HG02798 (cell line): ENCODE measurements at regions not wholly inside any gene's neighbourhood (a gene's known extent, or its start where the extent isn't known, plus 50 kb on each side); places are given as distances from the start of the nearest gene placed in this dataset.
"Not testable (repeated sequence)": the region's sequence is repeated elsewhere in the genome, so short reads cannot be mapped to it uniquely, and the experiment has no call there.

ENCODE experiments used
- ATAC-seq: cut with Tn5 transposase; IDR thresholded peaks from one replicate; pipeline ENCODE4 v1.9.1; 2021; ENCODE audit warnings: mild to moderate bottlenecking; ENCODE audit not compliant: unreplicated experiment, poor library complexity

- ATAC-seq: peak; percentile 99
These were observed 851.0 kb downstream of the RAB28 start for GRCh38 chr4:12633053-12633651.

DNA sequence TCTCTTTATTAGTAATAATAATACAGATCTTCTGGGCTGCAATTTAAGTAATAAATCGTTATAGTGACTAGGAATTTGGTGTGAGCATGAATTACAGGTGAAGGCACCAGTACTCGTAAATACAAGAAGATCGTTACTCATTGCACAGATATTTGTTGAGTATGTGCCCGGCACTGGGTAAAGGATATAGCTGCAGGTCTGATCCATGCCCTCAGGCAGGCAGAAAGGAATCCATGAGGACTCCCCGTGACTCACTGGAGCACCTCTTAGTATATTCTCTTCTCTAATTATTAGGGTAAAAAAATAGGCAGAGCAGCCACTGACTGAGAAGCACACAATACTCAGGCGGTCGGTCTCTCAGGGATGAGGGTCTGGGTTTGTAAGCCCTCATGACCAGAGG is 868.3 kb downstream of the RAB28 start:
- ATAC-seq: no peak

GRCh38 chr4:12612876-12613275 is 871.3 kb downstream of the RAB28 start:
- ATAC-seq: no peak

DNA sequence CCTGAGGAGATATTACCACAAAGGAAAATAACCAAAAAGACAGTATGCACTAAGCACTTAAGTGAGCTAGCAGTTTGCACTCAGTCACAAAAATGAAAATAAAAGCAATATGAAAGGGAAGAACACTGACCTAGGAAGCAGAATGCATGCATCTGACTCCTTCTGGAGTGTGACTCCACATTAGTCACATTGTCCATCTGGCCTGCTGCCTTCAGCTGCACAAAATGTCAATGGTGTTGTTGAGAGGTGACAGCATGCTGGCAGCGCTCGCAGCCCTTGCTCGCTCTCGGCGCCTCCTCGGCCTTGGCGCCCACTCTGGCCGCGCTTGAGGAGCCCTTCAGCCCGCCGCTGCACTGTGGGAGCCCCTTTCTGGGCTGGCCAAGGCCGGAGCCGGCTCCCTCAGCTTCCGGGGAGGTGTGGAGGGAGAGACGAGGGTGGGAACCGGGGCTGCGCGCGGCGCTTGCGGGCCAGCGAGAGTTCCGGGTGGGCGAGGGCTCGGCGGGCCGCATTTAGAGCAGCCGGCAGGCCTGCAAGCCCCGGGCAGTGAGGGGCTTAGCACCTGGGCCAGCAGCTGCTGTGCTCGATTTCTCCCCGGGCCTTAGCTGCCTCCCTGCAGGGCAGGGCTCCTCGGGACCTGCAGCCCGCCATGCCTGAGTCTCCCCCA is 874.8 kb downstream of the RAB28 start:
- not testable (repeated sequence) for ATAC-seq

DNA sequence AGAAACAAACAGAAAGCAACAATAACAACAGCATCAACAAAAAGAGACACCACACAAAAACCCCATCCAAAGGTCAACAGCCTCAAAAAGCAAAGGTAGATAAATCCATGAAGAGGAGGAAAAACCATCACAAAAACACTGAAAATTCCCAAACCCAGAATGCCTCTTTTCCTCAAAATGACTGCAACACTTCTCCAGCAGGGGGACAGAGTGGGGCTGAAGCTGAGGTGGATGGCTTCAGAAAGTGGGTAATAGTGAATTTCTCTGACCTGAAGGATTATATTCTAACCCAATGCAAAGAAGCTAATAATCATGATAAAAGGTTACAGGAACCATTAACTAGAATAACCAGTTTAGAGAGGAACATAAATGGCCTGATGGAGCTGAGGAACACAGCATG is 888.2 kb downstream of the RAB28 start:
- ATAC-seq: no peak

- no peak for ATAC-seq
These were observed 888.7 kb downstream of the RAB28 start for GRCh38 chr4:12595489-12595888.

DNA sequence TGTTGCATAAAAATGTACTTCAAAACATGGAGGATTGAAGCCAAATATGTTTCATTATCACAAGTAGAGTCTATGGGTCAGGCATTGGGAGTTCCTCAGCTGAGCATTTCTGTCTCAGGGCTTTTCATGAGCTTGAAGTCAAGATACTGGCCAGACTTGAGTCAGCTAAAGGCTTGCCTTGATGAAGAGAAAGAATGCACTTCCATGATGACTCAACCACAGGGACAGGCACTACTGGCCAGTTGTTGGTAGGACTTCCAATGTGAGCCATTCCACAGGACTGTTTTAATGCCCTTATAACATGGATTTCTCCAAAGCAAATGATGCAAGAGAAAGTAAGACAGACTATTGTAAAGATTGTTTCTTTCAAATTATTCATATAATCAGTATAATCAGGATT is 895.6 kb downstream of the RAB28 start:
- ATAC-seq: no peak

GRCh38 chr4:12586242-12587006 is 897.7 kb downstream of the RAB28 start:
- ATAC-seq: no peak

DNA sequence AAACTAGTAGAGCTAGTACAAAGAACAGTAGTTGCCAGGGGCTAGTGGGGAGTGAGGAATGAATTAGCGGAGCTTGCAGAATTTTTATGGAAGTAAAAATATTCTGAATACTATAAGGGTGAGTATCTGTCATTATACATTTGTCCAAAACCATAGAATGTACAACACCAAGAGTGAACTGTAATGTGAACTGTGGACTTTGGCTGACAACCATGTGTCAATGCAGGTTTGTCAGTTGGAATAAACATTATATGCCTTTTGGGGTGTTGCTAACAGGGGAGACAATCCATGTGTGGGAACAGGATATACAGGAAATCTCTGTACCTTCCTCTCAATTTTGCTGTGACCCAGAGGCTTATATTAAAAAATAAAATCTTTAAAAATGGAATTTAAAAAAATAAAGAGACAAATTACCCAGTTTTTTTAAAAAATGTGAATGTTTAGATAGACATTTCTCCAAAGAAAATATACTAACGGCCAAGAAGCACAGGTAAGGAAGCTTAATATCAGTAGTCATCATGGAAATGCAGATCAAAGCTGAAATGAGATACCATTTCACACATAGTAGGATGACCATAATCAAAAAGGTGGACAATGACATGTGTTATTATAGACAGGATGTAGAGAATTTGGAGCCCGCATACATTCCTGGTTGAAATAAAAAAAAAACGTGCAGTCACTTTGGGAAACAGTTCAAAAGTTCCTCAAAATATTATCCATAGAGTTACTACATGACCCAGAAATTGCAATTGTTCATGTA is 899.8 kb downstream of the RAB28 start:
- ATAC-seq: no peak

DNA sequence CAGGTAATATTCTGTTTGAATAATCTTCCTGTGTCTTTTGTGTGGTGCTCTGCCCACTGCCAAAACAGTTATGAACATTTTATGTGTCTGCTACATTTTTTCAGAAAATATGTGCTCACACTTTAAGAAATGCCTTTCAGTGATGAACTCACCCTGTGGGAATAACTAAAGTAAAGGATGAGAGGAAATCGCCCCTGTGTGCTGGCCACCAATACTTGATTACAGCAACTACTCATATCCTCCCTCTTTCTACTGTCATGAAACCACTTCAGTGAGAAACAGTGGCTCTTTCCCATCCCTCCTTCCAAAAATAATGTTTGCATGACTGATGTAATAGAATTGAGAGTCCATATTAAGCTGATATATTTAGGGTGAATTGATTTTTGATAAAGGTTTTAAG is 900.9 kb downstream of the RAB28 start:
- ATAC-seq: no peak

- no peak for ATAC-seq
These were observed 903.4 kb downstream of the RAB28 start for GRCh38 chr4:12580787-12581186.

DNA sequence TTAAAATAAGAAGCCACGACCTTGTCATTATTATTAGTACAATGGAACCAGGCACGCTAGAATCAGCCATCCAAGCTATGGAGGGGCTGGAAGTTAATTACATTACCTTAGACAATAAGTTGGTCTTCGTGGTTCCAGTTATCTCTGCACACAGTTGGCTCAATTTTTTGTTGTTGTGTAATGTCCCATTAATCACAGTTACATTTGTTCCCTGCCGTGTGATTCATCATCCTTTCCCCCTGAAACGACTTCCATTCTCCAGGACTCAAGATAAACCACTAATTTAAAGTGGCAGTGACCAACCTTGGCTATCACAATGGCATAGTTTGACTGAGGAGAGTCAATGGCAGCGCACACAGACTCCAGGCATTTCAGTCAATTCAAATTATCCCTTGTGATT is 905.0 kb downstream of the RAB28 start:
- ATAC-seq: no peak

- ATAC-seq: no peak
These were observed 907.7 kb downstream of the RAB28 start for GRCh38 chr4:12576409-12576808.

- ATAC-seq: no peak
These were observed 910.4 kb downstream of the RAB28 start for GRCh38 chr4:12573716-12574115.

- no peak for ATAC-seq
These were observed 921.5 kb downstream of the RAB28 start for GRCh38 chr4:12562476-12563140.

DNA sequence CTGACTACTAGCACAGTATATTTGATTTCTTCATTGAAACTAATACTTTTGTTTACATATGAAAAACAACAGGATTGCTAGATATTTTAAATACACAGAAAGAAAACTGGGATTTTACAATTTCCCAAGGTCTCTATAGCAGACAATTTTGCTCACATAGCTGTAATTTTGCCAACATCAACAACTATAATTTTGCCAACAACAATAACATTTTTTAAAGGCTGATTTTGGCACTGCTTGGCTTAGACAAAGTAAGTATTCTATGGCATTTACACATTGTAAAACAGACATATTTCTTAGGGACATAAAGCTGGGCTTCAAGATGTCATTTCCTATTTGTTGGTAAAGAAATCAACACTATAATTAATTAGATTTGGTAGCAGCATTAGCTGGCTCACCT is 922.1 kb downstream of the RAB28 start:
- no peak for ATAC-seq

- ATAC-seq: no peak
These were observed 929.1 kb downstream of the RAB28 start for GRCh38 chr4:12555011-12555410.

- no peak for ATAC-seq
These were observed 935.5 kb downstream of the RAB28 start for GRCh38 chr4:12548678-12549077.

- no peak for ATAC-seq
These were observed 938.3 kb downstream of the RAB28 start for GRCh38 chr4:12545812-12546211.

GRCh38 chr4:12538162-12538561 is 946.0 kb downstream of the RAB28 start:
- no peak for ATAC-seq
